Brain microvascular endothelial cell (primary cell): ENCODE measurements at regions not wholly inside any gene's neighbourhood (a gene's known extent, or its start where the extent isn't known, plus 50 kb on each side); places are given as distances from the start of the nearest gene placed in this dataset.

Source experiments
- DNase-seq: peaks from one replicate; pipeline ENCODE4 v3.0.0-alpha.2; 2020
- H3K27ac ChIP-seq: fragments of 250-450 bp; sonication (Bioruptor Pico); 2 replicates; pipeline ENCODE4 v1.5.1; 2020; ENCODE audit warnings: mild to moderate bottlenecking, moderate library complexity
- H3K27me3 ChIP-seq: fragments of 250-450 bp; sonication (Bioruptor Pico); replicated peaks from 2 replicates; pipeline ENCODE4 v1.5.1; 2020; ENCODE audit warnings: mild to moderate bottlenecking
- H3K36me3 ChIP-seq: fragments of 250-450 bp; sonication (Bioruptor Pico); replicated peaks from 2 replicates; pipeline ENCODE4 v1.5.1; 2020; ENCODE audit warnings: mild to moderate bottlenecking
- H3K4me3 ChIP-seq: 2 replicates; pipeline ENCODE4 v1.5.1; 2011; ENCODE audit warnings: low read depth, mild to moderate bottlenecking, control low read depth, low read length, moderate library complexity
- CTCF ChIP-seq: IDR thresholded peaks from 2 replicates; pipeline ENCODE4 v1.5.1; 2011; ENCODE audit warnings: low read depth, mild to moderate bottlenecking, moderate library complexity, low read length, control low read depth, inconsistent platforms; ENCODE audit errors: missing control alignments
- in situ Hi-C: cut with HindIII; loops from 2 replicates; pipeline ENCODE4 v1.10.0; 2017; ENCODE audit warnings: low sequenced_read_pairs, low pct_ligation_motif_present

- Histone ChIP-seq H3K27me3 (no peaks in the 10 kb centered on the region), H3K36me3 (no peaks in the 10 kb centered on the region), H3K4me3 (no peak overlapping the region), H3K27ac (no peak overlapping the region)
- no peak for DNase-seq
- TF ChIP-seq CTCF: no peak
- in situ Hi-C loops: no loop called here
These were observed 331.2 kb downstream of the SPRY2 start for GRCh38 chr13:80009760-80010159.

GRCh38 chr13:80006940-80007339 is 334.0 kb downstream of the SPRY2 start:
- DNase-seq: no peak
- no peak for TF ChIP-seq CTCF
- Histone ChIP-seq H3K4me3 (no peak overlapping the region), H3K27ac (no peak overlapping the region), H3K36me3 (no peaks in the 10 kb centered on the region), H3K27me3 (no peaks in the 10 kb centered on the region)
- in situ Hi-C loops: no loop called here

GRCh38 chr13:80001510-80001842 is 339.4 kb downstream of the SPRY2 start:
- no peak for TF ChIP-seq CTCF
- no peak overlapping the region for H3K27ac ChIP-seq
- no peaks in the 10 kb centered on the region for H3K36me3 ChIP-seq
- in situ Hi-C loops: no loop called here
- H3K4me3 ChIP-seq: no peak overlapping the region
- no peak for DNase-seq
- no peaks in the 10 kb centered on the region for H3K27me3 ChIP-seq

GRCh38 chr13:80000684-80001509 is 340.0 kb downstream of the SPRY2 start:
- no peaks in the 10 kb centered on the region for H3K36me3 ChIP-seq
- TF ChIP-seq CTCF: no peak
- in situ Hi-C loops: no loop called here
- no peak overlapping the region for H3K27ac ChIP-seq
- H3K4me3 ChIP-seq: no peak overlapping the region
- no peaks in the 10 kb centered on the region for H3K27me3 ChIP-seq
- no peak for DNase-seq

GRCh38 chr13:79999601-80000000 is 341.3 kb downstream of the SPRY2 start:
- DNase-seq: no peak
- Histone ChIP-seq H3K27ac (no peak overlapping the region), H3K4me3 (no peak overlapping the region), H3K27me3 (no peaks in the 10 kb centered on the region), H3K36me3 (no peaks in the 10 kb centered on the region)
- no peak for TF ChIP-seq CTCF
- in situ Hi-C loops: no loop called here

GRCh38 chr13:79998381-79998880 is 342.5 kb downstream of the SPRY2 start:
- H3K4me3 ChIP-seq: no peak overlapping the region
- no peaks in the 10 kb centered on the region for H3K27me3 ChIP-seq
- TF ChIP-seq CTCF: no peak
- H3K27ac ChIP-seq: no peak overlapping the region
- DNase-seq: no peak
- in situ Hi-C loops: no loop called here
- H3K36me3 ChIP-seq: no peaks in the 10 kb centered on the region
